ENCODE measurements at regions not wholly inside any gene's neighbourhood (a gene's known extent, or its start where the extent isn't known, plus 50 kb on each side); places are given as distances from the start of the nearest gene placed in this dataset.

GRCh38 chr10:24792638-24793037 lies 69.0 kb upstream of the ARHGAP21 start:
- Histone ChIP-seq H3K9me3 (no peaks in the 10 kb centered on the region), H3K27ac (ENCODE audit: low read depth in 2 of 2, low read length in 1 of 2) (no peak overlapping the region), H3K4me3 (ENCODE audit: low read depth in 2 of 2, low read length in 1 of 2) (no peak overlapping the region), H3K4me2 (no peak overlapping the region), H3K36me3 (replicated peaks in 1 of 2; ENCODE audit: control insufficient read depth in 1 of 2, insufficient read depth in 2 of 2, low read length in 1 of 2) (no peaks in the 10 kb centered on the region), H3K9me2 (no peaks in the 10 kb centered on the region), H3K27me3 (ENCODE audit: insufficient read depth) (no peaks in the 10 kb centered on the region), H4K20me1 (ENCODE audit: insufficient read depth) (no peaks in the 10 kb centered on the region), H3K79me2 (ENCODE audit: insufficient read depth) (no peaks in the 10 kb centered on the region), H3F3A (replicated peaks; ENCODE audit: insufficient read depth) (no peaks in the 10 kb centered on the region), H3K9ac (no peak overlapping the region), H2AFZ (ENCODE audit: low read depth) (no peak overlapping the region), H3K4me1 (ENCODE audit: control insufficient read depth in 1 of 2, insufficient read depth in 2 of 2, low read depth in 1 of 2, low read length in 1 of 2) (no peaks in the 10 kb centered on the region)
- 54% methylated on average over 2 of the region's 2 CpGs for WGBS (ENCODE audit: low lambda C conversion rate)
- CTCF ChIA-PET = interaction anchor here (1.7 kb wide), 1 partner anchor 149 kb away, joined by 7 read pairs; no protein-coding TSS in a partner anchor
- no peak for DNase-seq
- no peak for TF ChIP-seq RAD21 (IDR thresholded peaks at IDR 0.05; ENCODE audit: low read length)
- no peak for TF ChIP-seq IRF3 (IDR thresholded peaks at IDR 0.05; ENCODE audit: low read depth, low read length)
- no peak for TF ChIP-seq SMC3 (IDR thresholded peaks at IDR 0.05; ENCODE audit: low read depth, low read length)
- TF ChIP-seq GABPA (IDR thresholded peaks at IDR 0.05; ENCODE audit: low read depth) = no peak
- no peak for TF ChIP-seq FOXM1 (IDR thresholded peaks at IDR 0.05; ENCODE audit: low read depth)
- TF ChIP-seq POLR2AphosphoS5 (IDR thresholded peaks at IDR 0.05; ENCODE audit: low read depth, low read length) = no peak
- no peak for TF ChIP-seq ELF1 (IDR thresholded peaks at IDR 0.05)
- peak; percentile 55 for TF ChIP-seq TCF12 (IDR thresholded peaks at IDR 0.05)
- no peak; the same call in 1 of the 2 replicates for TF ChIP-seq NFIC (IDR thresholded peaks at IDR 0.05; ENCODE audit: borderline replicate concordance)
- no peak for TF ChIP-seq USF1 (IDR thresholded peaks at IDR 0.05; ENCODE audit: borderline replicate concordance, low read depth)
- no peak for TF ChIP-seq ZBTB33 (IDR thresholded peaks at IDR 0.05; ENCODE audit: borderline replicate concordance, low read depth)
- no peak for TF ChIP-seq USF2 (IDR thresholded peaks at IDR 0.05; ENCODE audit: borderline replicate concordance, low read depth, low read length)
- no peak for TF ChIP-seq EZH2phosphoT487 (IDR thresholded peaks at IDR 0.05; ENCODE audit: borderline replicate concordance, low read depth)
- TF ChIP-seq SIN3A (IDR thresholded peaks at IDR 0.05; ENCODE audit: borderline replicate concordance, low read depth, low read length) = no peak
- TF ChIP-seq PBX3 (IDR thresholded peaks at IDR 0.05) = peak; percentile 34; the same call in 1 of the 2 replicates
- no peak for TF ChIP-seq GATA2 (CRISPR knock-in tag; IDR thresholded peaks at IDR 0.05)
- TF ChIP-seq EP300 (IDR thresholded peaks at IDR 0.05; ENCODE audit: borderline replicate concordance in 1 of 2, low read depth in 1 of 2, low read length in 1 of 2) = no peak
- POLR2A ChIA-PET = no interaction called here
